Fibroblast of skin of back (primary cell): ENCODE measurements at regions not wholly inside any gene's neighbourhood (a gene's known extent, or its start where the extent isn't known, plus 50 kb on each side); places are given as distances from the start of the nearest gene placed in this dataset.

Experiments
- DNase-seq: peaks from one replicate; pipeline ENCODE4 v3.0.0-alpha.2; 2013

- peak; percentile 94 for DNase-seq
Measured at GRCh38 chr16:73172241-73172972, 124.5 kb upstream of the ZFHX3 start.

- no peak for DNase-seq
Measured at GRCh38 chr16:73171901-73172240, 123.9 kb upstream of the ZFHX3 start.

GRCh38 chr16:73171380-73171779 lies 123.5 kb upstream of the ZFHX3 start:
- no peak for DNase-seq

- no peak for DNase-seq
Measured at GRCh38 chr16:73170612-73171038, 122.7 kb upstream of the ZFHX3 start.

GRCh38 chr16:73166947-73167550 lies 119.1 kb upstream of the ZFHX3 start:
- no peak for DNase-seq

- no peak for DNase-seq
Measured at GRCh38 chr16:73166441-73166851, 118.5 kb upstream of the ZFHX3 start.

GRCh38 chr16:73163238-73163815 lies 115.4 kb upstream of the ZFHX3 start:
- DNase-seq: no peak

- DNase-seq: no peak
Measured at GRCh38 chr16:73161977-73162376, 114.0 kb upstream of the ZFHX3 start.

- no peak for DNase-seq
Measured at GRCh38 chr16:73159296-73159695, 111.4 kb upstream of the ZFHX3 start.

GRCh38 chr16:73157861-73158260 lies 109.9 kb upstream of the ZFHX3 start:
- no peak for DNase-seq

- DNase-seq: no peak
Measured at GRCh38 chr16:73154063-73154870, 106.3 kb upstream of the ZFHX3 start.

- no peak for DNase-seq
Measured at GRCh38 chr16:73152386-73153125, 104.6 kb upstream of the ZFHX3 start.

GRCh38 chr16:73151941-73152340 lies 104.0 kb upstream of the ZFHX3 start:
- no peak for DNase-seq

GRCh38 chr16:73151225-73151624 lies 103.3 kb upstream of the ZFHX3 start:
- no peak for DNase-seq

GRCh38 chr16:73150786-73151185 lies 102.9 kb upstream of the ZFHX3 start:
- DNase-seq: no peak

GRCh38 chr16:73149334-73149733 lies 101.4 kb upstream of the ZFHX3 start:
- DNase-seq: no peak

GRCh38 chr16:73147958-73148357 lies 100.0 kb upstream of the ZFHX3 start:
- no peak for DNase-seq

GRCh38 chr16:73145166-73145880 lies 97.4 kb upstream of the ZFHX3 start:
- DNase-seq: no peak

GRCh38 chr16:73143576-73144422 lies 95.9 kb upstream of the ZFHX3 start:
- peak; percentile 42 for DNase-seq

- no peak for DNase-seq
Measured at GRCh38 chr16:73143002-73143401, 95.1 kb upstream of the ZFHX3 start.
